ENCODE measurements at regions not wholly inside any gene's neighbourhood (a gene's known extent, or its start where the extent isn't known, plus 50 kb on each side); places are given as distances from the start of the nearest gene placed in this dataset.

DNA sequence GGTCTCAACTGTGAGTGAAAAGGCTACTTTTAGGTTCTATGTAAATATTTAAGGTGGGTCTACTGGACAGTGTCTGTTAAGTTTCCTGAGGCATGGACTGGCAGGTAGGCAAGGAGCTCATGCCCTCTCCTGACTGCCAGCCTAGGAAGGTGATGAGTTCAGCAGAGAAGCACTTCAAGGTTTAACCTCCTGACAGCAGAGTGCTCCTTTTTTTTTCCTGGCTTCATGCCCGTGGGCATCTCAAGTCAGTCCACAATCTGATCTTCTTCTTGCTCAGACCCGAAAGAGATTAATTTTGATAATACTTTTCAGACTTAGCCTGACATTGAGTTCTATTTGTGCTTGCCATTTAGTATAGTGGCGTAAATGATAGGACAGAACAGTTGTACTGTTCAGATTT, 241.9 kb upstream of the NREP start:
- TF ChIP-seq, protein P1, sequence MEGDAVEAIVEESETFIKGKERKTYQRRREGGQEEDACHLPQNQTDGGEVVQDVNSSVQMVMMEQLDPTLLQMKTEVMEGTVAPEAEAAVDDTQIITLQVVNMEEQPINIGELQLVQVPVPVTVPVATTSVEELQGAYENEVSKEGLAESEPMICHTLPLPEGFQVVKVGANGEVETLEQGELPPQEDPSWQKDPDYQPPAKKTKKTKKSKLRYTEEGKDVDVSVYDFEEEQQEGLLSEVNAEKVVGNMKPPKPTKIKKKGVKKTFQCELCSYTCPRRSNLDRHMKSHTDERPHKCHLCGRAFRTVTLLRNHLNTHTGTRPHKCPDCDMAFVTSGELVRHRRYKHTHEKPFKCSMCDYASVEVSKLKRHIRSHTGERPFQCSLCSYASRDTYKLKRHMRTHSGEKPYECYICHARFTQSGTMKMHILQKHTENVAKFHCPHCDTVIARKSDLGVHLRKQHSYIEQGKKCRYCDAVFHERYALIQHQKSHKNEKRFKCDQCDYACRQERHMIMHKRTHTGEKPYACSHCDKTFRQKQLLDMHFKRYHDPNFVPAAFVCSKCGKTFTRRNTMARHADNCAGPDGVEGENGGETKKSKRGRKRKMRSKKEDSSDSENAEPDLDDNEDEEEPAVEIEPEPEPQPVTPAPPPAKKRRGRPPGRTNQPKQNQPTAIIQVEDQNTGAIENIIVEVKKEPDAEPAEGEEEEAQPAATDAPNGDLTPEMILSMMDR (IDR thresholded peaks at IDR 0.05; ENCODE audit: poor library complexity), result no peak
- no peak for TF ChIP-seq EZH2 (IDR thresholded peaks at IDR 0.05; ENCODE audit: borderline replicate concordance)
